ENCODE measurements at regions not wholly inside any gene's neighbourhood (a gene's known extent, or its start where the extent isn't known, plus 50 kb on each side); places are given as distances from the start of the nearest gene placed in this dataset.

DNA sequence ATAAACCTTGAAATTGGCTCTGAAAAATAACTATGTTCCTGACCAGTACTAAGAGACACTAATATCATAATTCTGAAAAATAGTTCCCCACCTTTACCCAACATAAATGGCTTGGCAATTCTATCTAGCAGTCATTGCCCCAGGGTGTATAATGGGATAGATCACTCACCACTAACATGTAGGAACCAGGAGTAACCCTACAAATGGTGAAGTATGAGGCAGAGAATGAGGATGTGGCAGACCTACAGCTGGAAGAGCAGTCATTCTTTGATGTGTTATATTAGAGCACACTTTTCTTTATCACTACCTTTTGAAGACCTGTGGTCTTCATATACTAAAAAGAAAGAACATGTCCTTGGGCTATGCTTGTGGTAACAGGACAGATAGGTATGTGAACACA lies 136.5 kb upstream of the SYNDIG1 start:
- DNase-seq: no peak

- DNase-seq: no peak
Observed at GRCh38 chr20:24331939-24332338, 137.5 kb upstream of the SYNDIG1 start.

GRCh38 chr20:24328901-24329300 lies 140.5 kb upstream of the SYNDIG1 start:
- DNase-seq: no peak

DNA sequence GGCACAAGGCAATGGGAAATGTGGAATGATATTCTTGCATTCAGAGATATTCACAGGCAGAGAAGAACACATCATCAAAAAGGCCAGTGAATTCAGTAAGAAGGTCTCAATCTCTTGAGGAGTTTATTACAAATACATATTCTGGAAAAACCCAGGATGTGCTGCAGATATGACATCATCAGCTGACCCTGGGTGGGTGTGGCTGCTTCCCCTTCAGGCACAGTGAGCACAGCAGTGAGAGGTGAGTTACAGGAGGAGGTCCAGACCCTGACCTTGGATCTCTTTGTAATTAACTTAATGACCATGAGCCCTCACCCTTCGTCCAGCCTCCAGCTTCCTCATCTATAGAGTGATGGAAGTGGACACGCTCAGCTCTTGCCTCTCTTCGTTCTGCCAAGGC lies 147.5 kb upstream of the SYNDIG1 start:
- no peak for DNase-seq

DNA sequence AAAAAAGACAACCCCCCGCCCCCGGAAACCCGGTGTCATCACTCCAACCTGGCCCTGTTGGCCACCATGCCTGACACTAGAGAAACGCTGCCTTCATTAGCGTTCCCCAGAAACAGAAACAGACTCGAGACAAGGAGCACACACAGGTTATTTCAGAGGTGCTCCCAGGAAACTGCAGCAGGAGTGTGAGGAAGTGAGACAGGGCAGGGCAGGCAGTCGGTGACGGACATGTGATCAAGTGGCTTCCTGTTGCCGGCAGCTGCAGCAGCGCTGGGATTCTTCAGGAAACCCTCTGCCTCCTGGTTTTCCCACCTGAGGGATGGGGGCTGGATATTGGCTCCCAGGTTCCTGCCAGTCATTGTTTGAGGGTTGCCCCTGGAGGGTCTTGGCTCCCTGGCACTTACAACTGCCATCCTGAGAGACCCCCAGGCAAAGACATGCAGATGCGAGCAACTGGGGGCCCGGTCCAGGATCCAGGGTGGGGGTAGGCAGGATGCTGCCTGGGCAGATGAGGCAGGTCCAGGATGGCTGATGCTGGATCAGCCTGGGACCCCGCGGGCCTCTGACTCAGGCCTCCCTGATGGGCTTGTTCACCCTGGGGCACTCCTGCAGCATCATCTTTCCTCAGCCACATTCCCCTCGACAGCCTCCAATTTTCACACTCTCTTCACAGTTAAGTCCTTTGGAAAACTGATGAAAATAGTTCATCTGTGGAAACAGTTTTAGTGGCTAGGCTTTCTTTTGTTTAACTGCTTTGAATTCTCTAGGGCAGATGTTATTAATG lies 150.7 kb upstream of the SYNDIG1 start:
- no peak for DNase-seq

GRCh38 chr20:24317224-24317623 lies 152.2 kb upstream of the SYNDIG1 start:
- no peak for DNase-seq

DNA sequence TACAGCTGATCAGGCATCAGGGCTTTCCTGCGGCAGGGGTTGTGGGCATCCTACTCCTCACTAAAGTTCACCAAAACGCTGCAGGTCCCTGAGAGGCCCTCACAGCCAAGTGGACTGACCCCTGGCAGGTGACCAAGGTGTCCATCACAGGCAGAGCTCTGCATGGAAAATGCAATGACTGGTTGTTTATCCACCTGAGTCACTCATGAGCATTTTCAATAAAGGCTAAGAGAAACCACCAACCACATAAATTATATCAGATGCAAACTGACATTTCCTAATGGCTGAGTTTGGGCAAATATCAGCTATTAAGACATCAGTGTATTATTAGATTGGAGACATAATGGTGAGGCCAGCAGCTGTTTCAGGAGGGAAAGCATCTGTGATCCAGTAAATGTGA lies 152.7 kb upstream of the SYNDIG1 start:
- DNase-seq: no peak

- DNase-seq: no peak
Observed at GRCh38 chr20:24314053-24314452, 155.4 kb upstream of the SYNDIG1 start.

DNA sequence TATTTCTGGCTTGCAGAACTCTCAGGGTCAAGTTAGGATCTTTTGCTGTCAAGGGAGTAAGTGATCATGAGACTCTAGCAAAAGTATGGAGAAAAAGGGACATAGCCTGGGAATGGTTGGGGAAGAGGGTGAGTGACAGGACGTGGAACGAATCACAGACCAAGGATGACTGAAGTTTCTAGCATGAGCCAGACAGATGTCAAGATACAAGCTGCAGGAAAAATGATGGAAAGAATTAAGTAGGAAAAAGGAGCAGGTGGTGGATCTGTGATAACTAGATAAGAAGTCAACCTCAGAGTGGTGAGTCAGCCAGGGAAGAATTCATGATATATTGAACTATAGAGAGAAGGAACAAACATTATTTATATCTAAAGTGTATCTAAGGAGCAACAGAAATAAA lies 159.8 kb upstream of the SYNDIG1 start:
- DNase-seq: no peak

GRCh38 chr20:24305371-24305770 lies 164.1 kb upstream of the SYNDIG1 start:
- no peak for DNase-seq

DNA sequence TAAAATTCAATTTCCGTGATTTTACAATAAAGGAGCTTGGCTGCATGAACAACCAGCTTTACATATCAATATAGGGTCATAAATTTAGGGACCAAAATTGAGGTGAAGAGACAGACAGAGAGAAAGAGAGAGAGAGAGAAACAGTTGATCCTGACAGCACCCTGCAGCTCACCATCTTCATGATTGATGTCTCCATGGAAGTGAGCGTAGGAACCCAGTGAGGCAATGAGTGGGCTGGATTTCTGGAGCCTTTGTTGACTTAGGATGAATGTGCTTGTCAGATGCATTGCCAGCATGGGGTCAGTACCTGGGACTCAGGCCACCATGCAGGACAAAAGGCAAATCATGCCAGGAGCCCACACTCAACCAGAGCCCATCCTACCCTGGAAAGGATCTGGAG lies 165.1 kb upstream of the SYNDIG1 start:
- no peak for DNase-seq

- DNase-seq: no peak
Observed at GRCh38 chr20:24303393-24304170, 165.8 kb upstream of the SYNDIG1 start.

DNA sequence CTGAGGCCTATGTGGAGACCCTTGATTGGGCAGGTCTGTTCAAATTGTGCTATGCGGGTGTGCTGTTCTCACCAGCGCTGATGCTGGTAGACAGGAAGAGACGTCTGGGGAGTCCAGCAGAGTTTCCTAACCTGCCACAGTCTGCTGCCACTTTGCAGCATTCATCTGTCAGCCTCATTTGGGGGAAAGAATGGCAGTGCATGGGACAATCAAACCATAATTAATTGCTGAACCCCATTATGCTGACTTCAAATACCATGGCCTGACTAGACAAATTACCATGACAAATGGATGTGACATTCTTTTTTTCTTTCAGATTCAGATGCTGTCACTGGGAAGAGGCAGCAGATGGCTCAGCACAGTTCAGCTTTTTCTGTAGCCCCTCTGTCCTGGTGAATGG lies 171.4 kb upstream of the SYNDIG1 start:
- DNase-seq: no peak

- DNase-seq: no peak
Observed at GRCh38 chr20:24296477-24297261, 172.8 kb upstream of the SYNDIG1 start.

- DNase-seq: no peak
Observed at GRCh38 chr20:24291014-24291413, 178.4 kb upstream of the SYNDIG1 start.

GRCh38 chr20:24289737-24290481 lies 179.5 kb upstream of the SYNDIG1 start:
- no peak for DNase-seq

GRCh38 chr20:24283186-24283585 lies 186.2 kb upstream of the SYNDIG1 start:
- no peak for DNase-seq

DNA sequence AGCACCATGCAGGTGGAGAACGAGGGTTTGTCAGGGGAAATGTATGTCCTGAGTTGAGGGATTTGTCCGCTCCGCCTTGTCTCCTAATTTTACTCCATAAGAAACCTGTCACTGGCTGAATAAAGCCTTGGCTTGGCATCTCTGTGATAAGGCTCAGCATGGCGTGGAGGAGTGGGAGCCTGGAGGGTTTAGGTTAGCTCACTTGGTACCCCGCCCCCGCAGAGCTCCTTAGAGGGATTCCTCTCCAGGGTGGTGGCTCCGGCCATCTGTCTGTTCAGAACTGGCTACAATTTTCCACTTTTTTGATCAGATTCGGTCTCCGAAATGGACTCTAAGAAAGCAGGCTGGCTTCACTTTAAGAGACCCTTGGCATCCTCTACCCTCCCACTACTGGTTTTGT lies 192.2 kb upstream of the SYNDIG1 start:
- no peak for DNase-seq

GRCh38 chr20:24275946-24276705 lies 193.3 kb upstream of the SYNDIG1 start:
- DNase-seq: no peak

DNA sequence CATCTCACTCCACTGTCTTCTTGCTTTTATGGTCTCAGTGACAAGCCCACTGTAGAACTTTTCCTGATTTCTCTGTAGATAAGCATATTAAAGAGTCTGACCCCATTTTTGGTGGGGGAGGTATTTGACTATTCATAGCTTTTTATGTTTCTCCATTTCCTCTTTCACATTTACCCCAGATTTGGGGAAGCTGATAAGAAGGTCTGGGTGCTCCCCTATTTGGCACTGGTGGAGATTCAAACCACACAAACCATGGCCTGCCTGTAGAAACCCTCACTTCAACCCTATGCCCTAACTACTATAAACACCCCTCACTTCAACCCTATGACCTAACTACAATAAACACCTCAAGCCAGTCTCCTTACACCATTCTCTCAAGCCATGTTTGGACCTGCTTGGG lies 196.2 kb upstream of the SYNDIG1 start:
- DNase-seq: no peak

DNA sequence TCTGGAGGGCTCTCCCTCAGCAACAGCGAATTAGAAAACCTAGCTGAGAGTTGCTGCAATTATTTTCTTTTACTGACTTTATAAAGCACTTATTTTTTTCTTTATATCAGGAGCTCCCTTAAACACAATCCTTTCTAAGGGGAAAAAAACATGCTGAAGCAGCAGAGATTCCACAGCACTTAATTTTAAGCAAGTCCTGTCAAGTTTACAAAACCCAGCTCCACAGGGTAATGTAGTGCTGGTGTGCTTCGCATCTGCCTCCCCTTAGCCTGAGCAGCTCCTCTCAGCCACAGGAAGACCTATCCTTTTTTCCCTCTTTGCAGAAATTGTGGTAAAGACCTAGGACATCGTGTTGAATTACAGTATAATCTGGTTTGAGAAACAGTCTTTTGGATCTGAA lies 208.1 kb upstream of the SYNDIG1 start:
- DNase-seq: no peak

DNA sequence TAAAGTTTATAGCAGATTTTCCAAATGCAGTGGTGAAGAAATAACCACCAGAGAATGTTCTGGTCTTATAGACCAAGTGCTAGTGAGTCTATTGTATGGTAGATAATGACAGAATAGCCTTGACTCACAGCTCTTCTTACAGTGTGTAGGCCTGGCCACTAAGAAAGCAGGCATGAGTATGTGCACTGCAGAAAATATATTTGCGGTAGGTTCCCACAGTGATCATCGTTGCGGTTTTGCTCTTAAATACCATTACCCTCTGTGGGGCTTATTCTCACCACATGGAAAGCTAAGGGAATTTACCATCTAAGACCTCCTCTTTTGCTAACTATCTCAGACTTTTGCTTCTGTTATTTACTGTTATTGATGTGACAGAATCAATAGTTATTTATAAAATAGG lies 212.3 kb upstream of the SYNDIG1 start:
- no peak for DNase-seq

All from right hindlimb (tissue), 1 donor.